GM21723 (cell line): ENCODE measurements at regions not wholly inside any gene's neighbourhood (a gene's known extent, or its start where the extent isn't known, plus 50 kb on each side); places are given as distances from the start of the nearest gene placed in this dataset.

ENCODE experiments used
- ATAC-seq: cut with Tn5 transposase; IDR thresholded peaks from one replicate; pipeline ENCODE4 v1.9.1; 2021; ENCODE audit warnings: mild to moderate bottlenecking, moderate library complexity; ENCODE audit not compliant: unreplicated experiment

DNA sequence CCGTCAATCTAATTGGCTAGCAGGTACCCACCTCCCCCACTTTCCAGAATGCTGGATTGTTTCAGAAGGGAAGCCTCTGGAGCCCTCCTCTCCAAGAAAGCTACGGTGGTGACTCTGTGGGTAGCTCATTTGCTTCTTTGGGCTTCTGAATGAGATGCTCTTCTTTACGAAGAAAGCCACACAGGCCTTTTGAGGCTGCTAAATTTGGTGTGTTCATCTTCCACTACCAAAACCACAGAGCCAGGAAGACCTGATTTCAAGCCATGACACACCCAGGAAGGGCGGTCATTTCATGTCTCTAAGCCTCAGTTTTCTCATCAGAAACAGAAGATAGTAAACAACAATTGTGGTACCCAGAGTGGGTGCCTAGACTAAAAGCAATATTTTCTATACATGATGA lies 901.2 kb downstream of the KCNMA1 start:
- ATAC-seq = no peak

- ATAC-seq = no peak
These were observed 901.7 kb downstream of the KCNMA1 start for GRCh38 chr10:76735866-76736265.

DNA sequence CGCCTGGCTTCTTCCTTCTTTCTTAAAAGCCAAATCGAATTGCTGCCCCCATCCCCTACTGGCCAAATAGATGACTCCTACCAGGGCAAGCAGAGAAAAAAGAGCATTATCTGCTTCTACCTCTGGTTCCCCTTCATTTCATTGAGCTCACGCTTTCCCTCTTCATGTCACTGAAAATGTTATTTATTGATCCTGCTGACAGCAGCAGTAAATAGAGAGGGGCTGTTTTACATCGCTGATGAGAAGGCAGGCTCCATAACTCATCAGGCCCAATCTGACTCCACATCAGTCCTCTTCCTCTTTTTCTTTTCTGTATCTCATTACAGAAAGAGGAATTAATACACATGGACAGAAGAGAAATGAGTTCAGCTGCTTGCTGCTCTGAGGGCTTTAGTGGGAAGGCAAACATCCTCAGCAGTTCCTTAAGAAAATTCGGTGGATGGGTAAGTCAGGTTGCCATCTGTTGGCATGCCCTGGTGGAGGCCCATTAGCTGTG lies 904.1 kb downstream of the KCNMA1 start:
- ATAC-seq = no peak

DNA sequence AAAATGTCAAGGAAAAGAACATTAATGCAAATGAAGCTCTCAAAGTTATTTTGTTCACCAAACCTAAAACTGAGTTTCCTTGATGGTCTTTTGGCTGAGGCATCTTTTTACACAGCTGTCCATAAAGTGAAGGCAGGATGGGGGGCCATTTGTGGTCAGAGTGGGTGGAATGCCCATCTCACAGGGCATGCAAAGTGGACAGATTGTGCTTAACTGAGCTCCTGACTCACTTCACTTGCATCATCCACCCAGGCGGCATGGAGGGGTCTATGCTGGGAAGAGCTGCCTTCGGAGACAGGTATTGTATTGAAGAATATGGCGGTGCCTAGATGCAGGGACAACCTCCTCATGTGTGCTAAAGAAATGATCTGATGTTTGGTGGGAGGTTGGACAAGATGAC lies 905.3 kb downstream of the KCNMA1 start:
- no peak for ATAC-seq

- no peak for ATAC-seq
These were observed 907.6 kb downstream of the KCNMA1 start for GRCh38 chr10:76729841-76730487.

DNA sequence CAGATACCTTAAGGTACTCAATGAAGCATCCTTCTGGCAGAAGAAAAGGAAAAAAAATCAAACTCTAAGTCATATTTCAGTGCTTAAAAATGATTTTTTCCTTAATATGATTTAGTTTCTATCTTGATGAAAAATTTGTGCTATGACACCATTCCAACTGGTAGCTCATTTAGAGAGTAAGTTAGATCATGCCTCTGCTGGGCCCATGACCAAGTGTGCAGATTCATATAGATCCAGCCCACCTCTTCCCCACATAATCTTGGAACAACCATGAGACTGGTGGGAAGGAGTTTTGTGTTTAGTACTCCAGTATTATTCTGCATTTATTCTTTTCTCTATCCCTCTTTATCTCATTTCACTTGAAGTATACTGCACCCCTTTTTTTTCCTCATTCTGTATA lies 908.3 kb downstream of the KCNMA1 start:
- no peak for ATAC-seq

DNA sequence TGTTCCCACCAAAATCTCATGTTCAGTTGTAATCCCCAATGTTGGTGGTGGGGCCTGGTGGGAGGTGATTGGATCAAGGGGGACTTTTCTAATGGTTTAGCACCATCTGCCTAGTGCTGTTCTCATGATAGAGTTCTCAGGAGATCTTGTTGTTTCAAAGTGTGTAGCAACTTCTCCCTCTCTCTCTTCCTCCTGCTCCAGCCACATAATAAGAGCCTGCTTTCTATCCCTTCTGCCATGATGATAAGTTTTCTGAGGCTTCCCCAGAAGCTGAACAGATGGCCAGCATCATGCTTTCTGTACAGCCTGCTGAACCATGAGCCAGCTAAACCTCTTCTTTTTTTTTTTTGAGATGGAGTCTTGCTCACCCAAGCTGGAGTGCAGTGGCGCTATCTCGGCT lies 910.6 kb downstream of the KCNMA1 start:
- ATAC-seq = no peak

GRCh38 chr10:76723844-76724243 lies 913.8 kb downstream of the KCNMA1 start:
- no peak for ATAC-seq

DNA sequence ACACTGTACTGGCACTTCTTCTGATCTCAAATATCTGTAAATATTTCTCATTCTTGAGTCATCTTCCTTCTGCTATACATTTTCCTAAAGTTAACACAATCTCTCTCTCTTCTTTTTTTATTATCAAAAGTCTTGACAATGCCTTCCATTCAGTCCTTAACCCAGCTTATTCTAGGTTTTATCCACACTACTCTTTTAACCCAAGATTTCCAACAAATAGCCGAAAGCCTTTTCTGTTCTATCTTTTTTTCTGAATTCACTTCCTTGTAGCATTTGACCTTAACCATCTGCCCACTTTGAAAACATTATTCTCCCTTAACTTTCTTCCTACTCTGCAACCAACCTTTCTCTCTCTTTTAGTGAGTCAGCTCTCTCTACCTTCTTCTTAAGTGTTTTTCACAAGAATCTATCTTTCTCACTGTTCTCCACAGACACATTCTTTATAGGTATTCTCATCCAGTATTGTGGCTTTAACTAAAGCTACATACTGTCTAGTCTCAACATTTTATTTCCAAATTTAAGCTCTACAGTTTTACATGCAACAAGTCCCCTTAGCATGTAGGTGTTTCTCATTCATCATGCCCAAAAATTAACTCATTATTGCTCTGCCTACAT lies 915.6 kb downstream of the KCNMA1 start:
- ATAC-seq = no peak

- ATAC-seq = no peak
These were observed 918.6 kb downstream of the KCNMA1 start for GRCh38 chr10:76719006-76719405.

DNA sequence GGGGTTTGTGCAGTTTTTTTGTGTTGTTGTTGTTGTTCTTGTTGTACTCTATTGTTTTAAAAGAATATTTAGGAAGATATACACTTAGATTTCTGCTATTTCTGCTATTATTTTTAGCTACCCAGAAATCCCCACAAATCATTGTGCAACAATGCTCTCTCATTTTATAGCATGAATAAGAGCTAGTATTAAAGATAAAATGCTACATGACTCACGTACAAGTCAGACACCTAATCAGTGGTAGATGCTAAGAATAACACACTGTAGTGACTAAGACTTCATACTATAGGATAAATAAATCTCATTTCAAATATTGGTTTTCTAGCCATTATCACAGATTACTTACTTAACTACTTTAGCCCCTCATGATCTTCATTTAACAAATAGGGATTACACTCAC lies 920.5 kb downstream of the KCNMA1 start:
- ATAC-seq = no peak

- no peak for ATAC-seq
These were observed 926.2 kb downstream of the KCNMA1 start for GRCh38 chr10:76711222-76711997.

DNA sequence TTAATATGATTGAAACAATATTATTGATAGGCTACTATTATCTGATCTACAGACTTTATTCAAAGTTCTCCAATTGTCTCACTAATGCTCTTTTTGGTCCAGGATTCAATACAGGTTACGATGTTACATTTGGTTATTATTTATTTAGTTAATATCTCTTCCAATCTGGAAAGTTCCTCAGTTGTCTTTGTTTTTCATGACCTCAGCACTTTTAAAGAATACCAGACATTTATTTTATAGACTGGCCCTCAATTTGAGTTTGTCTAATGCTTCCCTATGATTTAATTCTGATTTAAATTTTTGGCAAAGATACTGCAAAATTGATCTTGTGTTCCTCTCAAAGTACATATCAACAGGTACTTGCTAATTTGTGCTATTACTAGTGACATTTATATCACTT lies 937.4 kb downstream of the KCNMA1 start:
- ATAC-seq = no peak

- no peak for ATAC-seq
These were observed 939.7 kb downstream of the KCNMA1 start for GRCh38 chr10:76697923-76698322.

DNA sequence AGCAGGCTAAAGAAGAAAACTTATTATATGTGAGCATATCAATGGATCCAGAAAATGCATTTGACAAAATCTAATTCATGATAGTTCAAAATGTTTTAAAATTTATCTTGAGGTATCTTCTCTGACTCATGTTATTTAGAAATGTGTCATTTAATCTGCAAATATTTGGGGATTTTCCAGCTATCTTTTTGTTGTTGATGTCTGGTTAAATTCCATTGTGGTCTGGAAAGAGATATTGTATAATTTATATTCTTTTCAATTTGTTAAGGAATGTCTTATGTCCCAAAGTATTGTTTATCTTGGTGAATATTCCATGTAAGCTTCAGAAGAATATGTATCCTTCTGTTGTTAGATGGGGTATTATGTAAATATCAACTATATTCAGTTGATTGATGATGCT lies 942.5 kb downstream of the KCNMA1 start:
- no peak for ATAC-seq

DNA sequence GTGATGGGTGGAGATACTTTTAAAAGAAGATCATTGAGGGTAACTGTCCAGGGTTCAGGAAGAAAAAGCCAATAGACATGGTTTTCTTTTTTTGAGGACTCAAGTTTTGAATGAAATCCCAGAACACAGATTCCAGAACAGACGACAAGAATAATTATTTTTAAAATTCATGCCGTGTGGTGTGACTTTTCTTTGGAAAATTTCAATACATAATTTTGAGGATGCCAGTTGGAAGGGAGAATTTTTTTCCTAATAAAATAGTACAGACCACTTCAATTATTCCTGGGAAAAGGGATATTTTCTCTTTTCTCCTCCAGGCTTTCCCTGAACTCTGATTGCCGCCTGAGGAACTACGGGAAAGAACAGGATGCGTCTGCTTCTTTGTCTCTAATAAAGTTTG lies 951.4 kb downstream of the KCNMA1 start:
- ATAC-seq = no peak

DNA sequence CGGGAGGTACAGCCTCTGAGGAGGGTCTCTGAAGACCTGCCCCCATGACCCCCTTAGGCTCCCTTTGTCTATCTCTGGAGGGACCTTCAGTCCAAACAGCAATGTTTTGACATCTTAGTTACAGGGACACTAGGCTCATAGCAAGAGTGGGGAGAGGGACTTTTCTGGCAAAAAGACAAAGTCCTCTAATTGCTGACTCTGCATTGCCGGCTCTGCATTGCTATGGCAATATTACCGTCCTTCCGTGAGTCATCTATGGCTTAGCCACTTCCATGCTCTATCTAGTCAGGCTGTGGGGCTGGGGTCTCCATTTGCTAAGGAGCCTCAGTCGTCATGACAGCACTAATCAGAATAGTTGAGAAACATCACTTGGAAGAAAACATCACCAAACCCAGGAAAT lies 952.6 kb downstream of the KCNMA1 start:
- no peak for ATAC-seq

GRCh38 chr10:76681153-76681552 lies 956.5 kb downstream of the KCNMA1 start:
- no peak for ATAC-seq

DNA sequence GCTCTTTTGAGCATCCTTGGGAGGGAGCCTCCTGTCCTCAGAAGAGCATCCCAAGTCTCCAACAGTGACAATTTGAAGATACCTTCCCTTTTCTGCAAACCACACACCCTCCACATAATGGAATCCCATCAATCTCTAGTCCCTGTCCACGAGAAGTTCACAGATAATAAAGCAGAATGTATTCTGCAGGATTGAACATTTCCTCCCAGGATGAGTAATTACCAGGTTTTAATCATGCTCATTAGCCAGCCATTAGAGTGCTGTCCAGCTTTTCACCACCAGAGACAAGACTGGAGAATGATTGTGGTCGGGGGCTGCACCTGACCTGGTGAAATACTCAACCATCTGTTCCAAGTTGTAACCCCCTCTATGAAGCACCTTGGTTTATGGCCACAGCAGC lies 958.6 kb downstream of the KCNMA1 start:
- ATAC-seq = no peak

GRCh38 chr10:76675951-76676587 lies 961.5 kb downstream of the KCNMA1 start:
- no peak for ATAC-seq

- ATAC-seq = no peak
These were observed 962.1 kb downstream of the KCNMA1 start for GRCh38 chr10:76675561-76675950.
